CD4-positive, CD25-positive, alpha-beta regulatory T cell (primary cell): ENCODE measurements at regions not wholly inside any gene's neighbourhood (a gene's known extent, or its start where the extent isn't known, plus 50 kb on each side); places are given as distances from the start of the nearest gene placed in this dataset.

ENCODE experiments used
- ATAC-seq, 2 donors: fragments of 150-1000 bp; cut with Tn5 transposase; one replicate each; pipeline ENCODE4 v1.10.0; 2021; ENCODE audit warnings: low read depth in 2 of 2, moderate number of reproducible peaks in 2 of 2, moderate library complexity in 1 of 2
- DNase-seq, 3 donors: peaks; one replicate each; pipeline versions ENCODE4 v3.0.0 to v3.0.0-alpha.2; 2012 to 2022; ENCODE audit warnings: mixed read lengths in 1 of 3
- H3K27ac ChIP-seq: one replicate; pipeline ENCODE4 v1.7.0; 2013; ENCODE audit warnings: mild to moderate bottlenecking, low read length; ENCODE audit not compliant: insufficient read depth, poor library complexity, severe bottlenecking
- H3K27me3 ChIP-seq: one replicate; pipeline ENCODE4 v1.7.0; 2013; ENCODE audit warnings: low read length; ENCODE audit not compliant: control insufficient read depth, insufficient read depth
- H3K36me3 ChIP-seq: one replicate; pipeline ENCODE4 v1.7.0; 2013; ENCODE audit warnings: mild to moderate bottlenecking, low read length, moderate library complexity; ENCODE audit not compliant: control insufficient read depth, insufficient read depth
- H3K4me1 ChIP-seq: 2 replicates; pipeline ENCODE4 v1.7.0; 2013; ENCODE audit warnings: mild to moderate bottlenecking, low read length; ENCODE audit not compliant: insufficient read depth, control insufficient read depth, poor library complexity, severe bottlenecking
- H3K4me3 ChIP-seq: one replicate; pipeline ENCODE4 v1.7.0; 2013; ENCODE audit warnings: low read depth, mild to moderate bottlenecking, low read length, moderate library complexity
- H3K9me3 ChIP-seq, 2 experiments: 1 replicate in 1 of 2; 2 replicates in 1 of 2; pipeline ENCODE4 v1.7.0; 2013; ENCODE audit warnings: low read length in 2 of 2, mild to moderate bottlenecking in 1 of 2, moderate library complexity in 1 of 2; ENCODE audit not compliant: control insufficient read depth in 2 of 2
- H3K27ac Mint-ChIP-seq, 3 donors: one replicate each; pipeline ENCODE4 v1.8.0; 2020 to 2022; ENCODE audit warnings: mild to moderate bottlenecking in 3 of 3, mixed read lengths in 3 of 3, moderate library complexity in 2 of 3
- H3K27me3 Mint-ChIP-seq: one replicate; pipeline ENCODE4 v1.8.0; 2022; ENCODE audit warnings: mild to moderate bottlenecking, mixed read lengths
- H3K36me3 Mint-ChIP-seq: one replicate; pipeline ENCODE4 v1.8.0; 2020; ENCODE audit warnings: mixed read lengths
- H3K4me1 Mint-ChIP-seq, 4 donors: one replicate each; pipeline ENCODE4 v1.8.0; 2020 to 2022; ENCODE audit warnings: mixed read lengths in 4 of 4, mild to moderate bottlenecking in 1 of 4
- H3K4me3 Mint-ChIP-seq, 4 donors: one replicate each; pipeline ENCODE4 v1.8.0; 2020 to 2022; ENCODE audit warnings: mild to moderate bottlenecking in 4 of 4, mixed read lengths in 4 of 4, moderate library complexity in 3 of 4
- H3K9me3 Mint-ChIP-seq, 7 donors: one replicate each; pipeline ENCODE4 v1.8.0; 2020 to 2022; ENCODE audit warnings: mixed read lengths in 7 of 7, mild to moderate bottlenecking in 3 of 7, moderate library complexity in 2 of 7

DNA sequence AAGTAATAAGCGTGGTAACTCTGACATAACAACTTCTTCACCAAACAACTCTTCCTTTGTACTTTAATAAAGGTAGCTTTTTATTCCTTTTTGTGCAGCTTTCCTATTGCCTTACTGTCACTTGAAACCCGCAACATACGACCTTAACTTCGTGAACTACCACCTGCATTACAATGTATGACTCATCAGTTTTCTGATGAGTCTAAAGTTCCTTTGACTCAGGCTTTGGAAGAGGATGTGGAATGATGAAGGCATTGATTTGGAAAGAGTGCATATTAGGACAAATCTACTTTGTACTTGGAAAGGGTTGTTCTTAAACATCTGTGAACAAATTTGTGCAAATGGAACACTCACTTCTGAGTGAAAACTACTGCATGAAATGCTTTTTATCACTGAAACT, 1012.1 kb downstream of the TMEM182 start:
- H3K27ac ChIP-seq, result no peak overlapping the region
- DNase-seq (no peak), ATAC-seq (no peak)
- no peaks in the 10 kb centered on the region for H3K27me3 ChIP-seq
- H3K4me3 Mint-ChIP-seq, result no peak overlapping the region
- H3K36me3 ChIP-seq, result no peaks in the 10 kb centered on the region
- no peak overlapping the region for H3K4me3 ChIP-seq
- H3K4me1 ChIP-seq, result no peaks in the 10 kb centered on the region
- no peaks in the 10 kb centered on the region for H3K9me3 ChIP-seq
- H3K27me3 Mint-ChIP-seq, result no peaks in the 10 kb centered on the region
- no peaks in the 10 kb centered on the region for H3K36me3 Mint-ChIP-seq
- peaks cover 0 to 28% (median 6%) of the 10 kb centered on the region in 7 donors for H3K9me3 Mint-ChIP-seq
- no peaks in the 10 kb centered on the region for H3K4me1 Mint-ChIP-seq
- no peak overlapping the region for H3K27ac Mint-ChIP-seq

DNA sequence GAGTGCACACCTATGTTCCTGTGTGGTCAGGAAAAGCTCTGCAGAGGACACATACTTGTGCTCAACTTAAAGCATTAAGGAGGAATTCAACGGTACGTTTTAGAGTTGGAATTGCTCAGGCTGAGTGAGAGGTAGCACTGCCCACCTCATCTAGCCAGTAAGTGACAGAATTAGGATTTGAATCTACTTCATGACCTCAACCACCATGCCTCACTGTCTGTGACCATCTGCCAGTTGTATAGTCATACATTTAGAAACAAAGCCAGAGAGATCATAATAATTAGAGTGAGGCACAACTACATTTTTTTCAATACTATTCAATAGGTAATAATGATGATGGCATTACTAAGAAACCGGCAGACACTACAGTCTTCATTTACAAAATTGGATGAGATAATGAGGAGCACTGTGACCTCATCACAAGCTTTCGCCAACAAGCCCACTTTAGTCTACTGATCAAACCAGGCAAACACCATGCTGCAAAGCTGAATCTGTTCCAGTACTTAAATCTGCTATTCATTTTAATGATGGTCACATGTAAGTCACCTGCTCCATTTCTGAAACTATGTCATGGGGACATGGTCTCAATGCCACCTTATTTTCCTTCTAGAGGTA, 1018.4 kb downstream of the TMEM182 start:
- no peaks in the 10 kb centered on the region for H3K36me3 ChIP-seq
- Mint-ChIP-seq H3K4me1 (no peaks in the 10 kb centered on the region), H3K9me3 (peaks cover 0 to 29% (median 8%) of the 10 kb centered on the region in 7 donors), H3K27me3 (no peaks in the 10 kb centered on the region), H3K36me3 (no peaks in the 10 kb centered on the region), H3K27ac (no peak overlapping the region), H3K4me3 (no peak overlapping the region)
- H3K4me1 ChIP-seq, result no peaks in the 10 kb centered on the region
- no peaks in the 10 kb centered on the region for H3K27me3 ChIP-seq
- DNase-seq, result no peak
- no peaks in the 10 kb centered on the region for H3K9me3 ChIP-seq
- no peak for ATAC-seq
- no peak overlapping the region for H3K27ac ChIP-seq
- H3K4me3 ChIP-seq, result no peak overlapping the region

DNA sequence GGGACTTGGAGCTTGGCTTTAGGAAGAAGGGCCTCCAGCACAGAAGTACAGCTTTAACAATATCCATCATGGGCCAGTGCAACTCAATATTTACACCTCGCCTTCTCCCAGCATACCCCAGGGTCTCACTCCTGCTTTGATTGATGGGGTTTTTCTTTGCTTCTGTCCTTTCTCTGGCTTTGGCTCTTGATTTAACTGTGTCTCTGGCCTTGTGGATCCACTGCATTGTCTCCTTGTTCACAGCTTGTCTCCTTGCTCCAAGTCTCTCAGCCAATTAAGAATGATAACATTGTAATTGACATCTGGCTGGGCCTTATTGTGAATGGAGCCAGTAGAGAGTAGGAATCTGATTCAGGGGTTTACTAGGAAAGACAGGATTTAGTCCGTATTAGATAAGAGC, 1019.5 kb downstream of the TMEM182 start:
- no peaks in the 10 kb centered on the region for H3K27me3 ChIP-seq
- no peaks in the 10 kb centered on the region for H3K4me1 ChIP-seq
- H3K27ac ChIP-seq, result no peak overlapping the region
- H3K9me3 ChIP-seq, result no peaks in the 10 kb centered on the region
- no peak for DNase-seq
- H3K27me3 Mint-ChIP-seq, result no peaks in the 10 kb centered on the region
- no peaks in the 10 kb centered on the region for H3K4me1 Mint-ChIP-seq
- no peak overlapping the region for H3K4me3 ChIP-seq
- H3K4me3 Mint-ChIP-seq, result no peak overlapping the region
- H3K9me3 Mint-ChIP-seq, result peaks cover 0 to 23% (median 6%) of the 10 kb centered on the region in 7 donors
- no peak for ATAC-seq
- H3K36me3 ChIP-seq, result no peaks in the 10 kb centered on the region
- peak overlapping the region in 1 of 3 donors; percentile 24 for H3K27ac Mint-ChIP-seq
- no peaks in the 10 kb centered on the region for H3K36me3 Mint-ChIP-seq

DNA sequence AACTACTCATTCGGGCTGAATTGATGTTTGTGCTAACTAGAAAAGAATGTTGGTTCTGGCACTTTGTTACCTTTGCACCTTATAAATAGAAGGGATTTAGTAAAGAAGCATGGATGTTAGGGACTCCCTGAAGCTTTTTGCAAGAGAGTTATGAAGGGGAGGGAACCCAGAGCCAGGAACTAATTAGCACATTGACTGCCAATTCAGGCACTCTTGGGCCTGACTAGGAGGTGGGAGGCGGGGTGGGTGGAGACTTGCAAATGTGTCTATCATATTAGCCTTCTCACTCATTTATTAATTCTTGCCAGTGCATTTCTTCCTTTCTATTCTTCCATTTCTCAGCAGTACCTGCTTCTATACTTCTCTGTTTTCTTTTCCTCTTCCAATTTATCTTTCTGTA, 1022.4 kb downstream of the TMEM182 start:
- H3K27me3 ChIP-seq, result no peaks in the 10 kb centered on the region
- no peak overlapping the region for H3K4me3 ChIP-seq
- no peaks in the 10 kb centered on the region for H3K36me3 ChIP-seq
- DNase-seq, result no peak
- no peak overlapping the region for H3K27ac ChIP-seq
- no peak overlapping the region for H3K27ac Mint-ChIP-seq
- no peak overlapping the region for H3K4me3 Mint-ChIP-seq
- peaks cover 0 to 1% of the 10 kb centered on the region in 2 experiments for H3K9me3 ChIP-seq
- H3K4me1 Mint-ChIP-seq, result no peaks in the 10 kb centered on the region
- H3K4me1 ChIP-seq, result no peaks in the 10 kb centered on the region
- no peaks in the 10 kb centered on the region for H3K27me3 Mint-ChIP-seq
- peaks cover 0 to 5% (median 3%) of the 10 kb centered on the region in 7 donors for H3K9me3 Mint-ChIP-seq
- H3K36me3 Mint-ChIP-seq, result no peaks in the 10 kb centered on the region
- ATAC-seq, result no peak

DNA sequence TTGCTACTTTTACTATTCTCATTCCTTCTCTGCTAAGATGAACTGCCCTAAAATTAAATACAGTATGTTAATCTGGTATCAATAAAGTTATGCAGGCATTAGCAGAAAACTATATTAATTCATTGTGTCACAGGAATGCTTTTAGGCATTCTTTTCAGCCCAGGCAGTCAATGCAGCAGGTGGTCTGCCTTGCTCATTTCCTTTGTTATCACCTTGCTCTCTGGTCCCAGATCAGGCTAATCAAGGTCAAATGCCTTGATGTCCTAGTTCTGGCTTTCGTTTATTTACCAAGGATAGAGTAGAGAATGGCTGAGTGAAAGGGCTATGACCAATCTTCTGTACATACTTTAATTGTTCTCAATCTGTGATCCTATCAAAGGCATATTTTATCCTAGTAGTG, 1023.6 kb downstream of the TMEM182 start:
- ATAC-seq, result no peak
- Mint-ChIP-seq H3K4me3 (no peak overlapping the region), H3K9me3 (peaks cover 0 to 5% (median 3%) of the 10 kb centered on the region in 7 donors), H3K27me3 (no peaks in the 10 kb centered on the region), H3K27ac (no peak overlapping the region), H3K36me3 (no peaks in the 10 kb centered on the region), H3K4me1 (no peaks in the 10 kb centered on the region)
- no peaks in the 10 kb centered on the region for H3K36me3 ChIP-seq
- H3K27ac ChIP-seq, result no peak overlapping the region
- no peaks in the 10 kb centered on the region for H3K27me3 ChIP-seq
- DNase-seq, result no peak
- H3K4me3 ChIP-seq, result no peak overlapping the region
- H3K4me1 ChIP-seq, result no peaks in the 10 kb centered on the region
- H3K9me3 ChIP-seq, result peaks cover 0 to 1% of the 10 kb centered on the region in 2 experiments

DNA sequence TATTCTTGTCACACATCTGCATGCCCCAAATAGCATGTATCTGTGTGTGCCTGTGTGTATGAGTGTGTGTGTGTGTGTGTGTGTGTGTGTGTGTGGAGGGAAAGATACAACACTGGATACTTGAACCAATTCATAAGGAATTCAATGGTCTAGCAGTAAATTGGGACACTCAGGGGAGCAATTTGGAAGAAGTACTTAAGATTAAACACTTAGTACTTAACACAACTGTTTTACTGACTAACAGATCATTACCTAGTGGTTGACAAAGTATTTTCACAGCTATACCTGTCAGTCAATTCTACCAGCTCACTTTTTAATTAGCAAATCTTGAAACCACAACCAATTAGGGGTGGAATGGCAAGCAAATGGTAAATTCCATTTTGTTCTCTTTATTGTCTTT, 1024.1 kb downstream of the TMEM182 start:
- Histone ChIP-seq H3K36me3 (no peaks in the 10 kb centered on the region), H3K4me1 (no peaks in the 10 kb centered on the region), H3K9me3 (peaks cover 0 to 1% of the 10 kb centered on the region in 2 experiments), H3K27ac (no peak overlapping the region), H3K27me3 (no peaks in the 10 kb centered on the region), H3K4me3 (no peak overlapping the region)
- H3K27me3 Mint-ChIP-seq, result no peaks in the 10 kb centered on the region
- peaks cover 0 to 9% (median 3%) of the 10 kb centered on the region in 7 donors for H3K9me3 Mint-ChIP-seq
- H3K4me3 Mint-ChIP-seq, result no peak overlapping the region
- H3K27ac Mint-ChIP-seq, result no peak overlapping the region
- no peaks in the 10 kb centered on the region for H3K36me3 Mint-ChIP-seq
- ATAC-seq, result no peak
- DNase-seq, result no peak
- H3K4me1 Mint-ChIP-seq, result no peaks in the 10 kb centered on the region

DNA sequence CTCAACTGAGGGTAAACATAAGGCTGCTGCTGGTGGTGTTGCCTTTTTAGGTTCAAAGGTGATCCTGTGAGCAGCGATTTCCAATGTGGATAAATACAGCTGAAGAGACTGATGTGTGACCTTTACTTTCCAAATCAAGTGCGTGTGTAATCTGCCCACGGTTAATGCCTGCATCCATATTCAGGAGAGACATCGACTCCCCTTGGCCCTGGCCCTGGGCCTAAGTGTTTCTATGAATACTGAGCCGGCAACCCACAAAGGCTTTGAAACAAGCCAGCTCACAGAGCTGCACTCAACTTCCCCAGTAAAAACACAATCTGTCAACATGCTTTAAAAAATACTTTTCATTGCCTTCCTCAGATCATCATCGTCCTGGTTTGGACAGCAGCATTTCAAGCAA, 1026.6 kb downstream of the TMEM182 start:
- Histone ChIP-seq H3K4me3 (no peak overlapping the region), H3K27ac (no peak overlapping the region), H3K9me3 (peaks cover 1 to 4% of the 10 kb centered on the region in 2 experiments), H3K4me1 (no peaks in the 10 kb centered on the region), H3K36me3 (no peaks in the 10 kb centered on the region), H3K27me3 (no peaks in the 10 kb centered on the region)
- H3K27me3 Mint-ChIP-seq, result no peaks in the 10 kb centered on the region
- no peaks in the 10 kb centered on the region for H3K4me1 Mint-ChIP-seq
- H3K9me3 Mint-ChIP-seq, result peaks cover 0 to 4% (median 2%) of the 10 kb centered on the region in 7 donors
- DNase-seq, result no peak
- H3K4me3 Mint-ChIP-seq, result no peak overlapping the region
- no peaks in the 10 kb centered on the region for H3K36me3 Mint-ChIP-seq
- no peak for ATAC-seq
- H3K27ac Mint-ChIP-seq, result no peak overlapping the region

DNA sequence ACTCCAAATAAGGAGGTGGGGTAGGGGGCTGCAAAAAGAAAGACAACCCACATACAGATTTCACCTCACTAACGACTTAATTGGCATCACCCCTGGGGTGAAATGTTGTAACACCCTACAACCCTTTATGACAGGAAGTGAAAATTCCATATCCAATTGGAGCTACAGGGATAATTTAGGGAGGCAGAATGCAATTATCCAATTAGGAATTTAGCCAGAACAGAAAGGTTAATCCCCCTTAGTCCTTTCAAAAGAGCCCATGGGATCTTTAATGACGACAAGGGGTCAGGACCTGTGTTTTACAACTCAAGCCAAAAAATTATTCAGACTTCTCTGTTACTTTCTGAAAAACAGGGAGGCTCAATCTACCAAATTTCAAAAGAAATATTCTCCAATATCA, 1027.1 kb downstream of the TMEM182 start:
- no peak overlapping the region for H3K4me3 ChIP-seq
- no peaks in the 10 kb centered on the region for H3K4me1 ChIP-seq
- no peak overlapping the region for H3K4me3 Mint-ChIP-seq
- H3K27me3 Mint-ChIP-seq, result no peaks in the 10 kb centered on the region
- H3K27ac Mint-ChIP-seq, result no peak overlapping the region
- no peaks in the 10 kb centered on the region for H3K4me1 Mint-ChIP-seq
- ATAC-seq (no peak), DNase-seq (no peak)
- peaks cover 0 to 4% (median 2%) of the 10 kb centered on the region in 7 donors for H3K9me3 Mint-ChIP-seq
- no peak overlapping the region for H3K27ac ChIP-seq
- no peaks in the 10 kb centered on the region for H3K27me3 ChIP-seq
- H3K36me3 Mint-ChIP-seq, result no peaks in the 10 kb centered on the region
- no peaks in the 10 kb centered on the region for H3K36me3 ChIP-seq
- H3K9me3 ChIP-seq, result peaks cover 1 to 4% of the 10 kb centered on the region in 2 experiments
